CD8-positive, alpha-beta memory T cell (primary cell): ENCODE measurements at regions not wholly inside any gene's neighbourhood (a gene's known extent, or its start where the extent isn't known, plus 50 kb on each side); places are given as distances from the start of the nearest gene placed in this dataset.
A peak's percentile ranks its signal among the peaks of the same experiment; 100 is the strongest.

Source experiments
- CTCF ChIA-PET: fragments of 350-600 bp; sonication (Branson Sonifier 250); formaldehyde crosslinking; loops from one replicate; lab custom pipeline; 2021; ENCODE audit warnings: antibody characterized with exemption; lab: Charles Lee
- POLR2A ChIA-PET: fragments of 350-600 bp; sonication (Branson Sonifier 250); formaldehyde crosslinking; loops from one replicate; lab custom pipeline; 2021; ENCODE audit warnings: antibody characterized with exemption; lab: Charles Lee
- DNase-seq, 5 donors: peaks; one replicate each; pipeline versions ENCODE4 v3.0.0 to v3.0.0-alpha.2; 2020 to 2022; ENCODE audit warnings: mixed read lengths in 1 of 5
- H3K27ac ChIP-seq: one replicate; pipeline ENCODE4 v1.7.0; 2013; ENCODE audit warnings: low read depth, mild to moderate bottlenecking, low read length, moderate library complexity
- H3K27me3 ChIP-seq: 2 replicates; pipeline ENCODE4 v1.7.0; 2013; ENCODE audit warnings: low read length, mild to moderate bottlenecking; ENCODE audit not compliant: insufficient read depth, poor library complexity, severe bottlenecking
- H3K36me3 ChIP-seq: 2 replicates; pipeline ENCODE4 v1.7.0; 2013; ENCODE audit warnings: mild to moderate bottlenecking, low read length, moderate library complexity; ENCODE audit not compliant: insufficient read depth
- H3K4me1 ChIP-seq: 2 replicates; pipeline ENCODE4 v1.7.0; 2013; ENCODE audit warnings: mild to moderate bottlenecking, low read length, moderate library complexity; ENCODE audit not compliant: insufficient read depth
- H3K4me3 ChIP-seq: 2 replicates; pipeline ENCODE4 v1.7.0; 2013; ENCODE audit warnings: mild to moderate bottlenecking, low read length
- H3K9me3 ChIP-seq: 2 replicates; pipeline ENCODE4 v1.7.0; 2013; ENCODE audit warnings: mild to moderate bottlenecking, low read length
- H3K27ac Mint-ChIP-seq, 8 donors: one replicate each; pipeline ENCODE4 v1.8.0; 2020 to 2021; ENCODE audit warnings: mixed read lengths in 8 of 8, mild to moderate bottlenecking in 6 of 8, inconsistent platforms in 3 of 8, moderate library complexity in 3 of 8
- H3K27me3 Mint-ChIP-seq, 2 donors: one replicate each; pipeline ENCODE4 v1.8.0; 2020 to 2021; ENCODE audit warnings: mixed read lengths in 2 of 2, mild to moderate bottlenecking in 1 of 2, moderate library complexity in 1 of 2
- H3K36me3 Mint-ChIP-seq, 3 donors: one replicate each; pipeline ENCODE4 v1.8.0; 2020 to 2021; ENCODE audit warnings: mixed read lengths in 3 of 3, inconsistent platforms in 1 of 3, mild to moderate bottlenecking in 1 of 3
- H3K4me1 Mint-ChIP-seq, 3 donors: one replicate each; pipeline ENCODE4 v1.8.0; 2020 to 2021; ENCODE audit warnings: mixed read lengths in 3 of 3, inconsistent platforms in 1 of 3, mild to moderate bottlenecking in 1 of 3
- H3K4me3 Mint-ChIP-seq, 7 donors: one replicate each; pipeline ENCODE4 v1.8.0; 2020 to 2021; ENCODE audit warnings: mixed read lengths in 7 of 7, mild to moderate bottlenecking in 6 of 7, moderate library complexity in 4 of 7, inconsistent platforms in 2 of 7
- H3K9me3 Mint-ChIP-seq, 5 donors: one replicate each; pipeline ENCODE4 v1.8.0; 2020 to 2022; ENCODE audit warnings: mixed read lengths in 5 of 5, mild to moderate bottlenecking in 3 of 5, moderate library complexity in 2 of 5, inconsistent platforms in 1 of 5

GRCh38 chr3:59385547-59385946 lies 335.7 kb upstream of the CFAP20DC start:
- no peaks in the 10 kb centered on the region for H3K27me3 Mint-ChIP-seq
- H3K4me1 Mint-ChIP-seq: peaks cover 25 to 48% (median 31%) of the 10 kb centered on the region in 3 donors
- H3K9me3 Mint-ChIP-seq: no peaks in the 10 kb centered on the region
- H3K27ac Mint-ChIP-seq: peak overlapping the region in 1 of 8 donors; percentile 29
- H3K36me3 ChIP-seq: no peaks in the 10 kb centered on the region
- H3K4me3 Mint-ChIP-seq: no peak overlapping the region
- POLR2A ChIA-PET: no interaction called here
- H3K36me3 Mint-ChIP-seq: no peaks in the 10 kb centered on the region
- no peaks in the 10 kb centered on the region for H3K4me1 ChIP-seq
- H3K9me3 ChIP-seq: no peaks in the 10 kb centered on the region
- CTCF ChIA-PET: no interaction called here
- no peak for DNase-seq
- no peaks in the 10 kb centered on the region for H3K27me3 ChIP-seq
- H3K27ac ChIP-seq: no peak overlapping the region
- H3K4me3 ChIP-seq: no peak overlapping the region

- Mint-ChIP-seq H3K27ac (no peak overlapping the region), H3K36me3 (peaks cover 0 to 7% (median 0%) of the 10 kb centered on the region in 3 donors), H3K9me3 (no peaks in the 10 kb centered on the region), H3K4me1 (peaks cover 11 to 17% (median 14%) of the 10 kb centered on the region in 3 donors), H3K27me3 (no peaks in the 10 kb centered on the region), H3K4me3 (no peak overlapping the region)
- POLR2A ChIA-PET: no interaction called here
- CTCF ChIA-PET: no interaction called here
- H3K9me3 ChIP-seq: no peaks in the 10 kb centered on the region
- no peak overlapping the region for H3K27ac ChIP-seq
- H3K4me3 ChIP-seq: no peak overlapping the region
- no peaks in the 10 kb centered on the region for H3K4me1 ChIP-seq
- no peaks in the 10 kb centered on the region for H3K27me3 ChIP-seq
- H3K36me3 ChIP-seq: no peaks in the 10 kb centered on the region
- DNase-seq: no peak
Observed at GRCh38 chr3:59381282-59381681, 331.5 kb upstream of the CFAP20DC start.

- Histone ChIP-seq H3K4me3 (no peak overlapping the region), H3K4me1 (no peaks in the 10 kb centered on the region), H3K27ac (no peak overlapping the region), H3K9me3 (no peaks in the 10 kb centered on the region), H3K36me3 (no peaks in the 10 kb centered on the region), H3K27me3 (no peaks in the 10 kb centered on the region)
- peaks cover 0 to 8% (median 0%) of the 10 kb centered on the region in 3 donors for H3K36me3 Mint-ChIP-seq
- H3K4me1 Mint-ChIP-seq: peaks cover 8 to 11% (median 8%) of the 10 kb centered on the region in 3 donors
- H3K27me3 Mint-ChIP-seq: no peaks in the 10 kb centered on the region
- H3K4me3 Mint-ChIP-seq: no peak overlapping the region
- no peak overlapping the region for H3K27ac Mint-ChIP-seq
- no peak for DNase-seq
- ChIA-PET POLR2A (no interaction called here), CTCF (no interaction called here)
- H3K9me3 Mint-ChIP-seq: no peaks in the 10 kb centered on the region
Observed at GRCh38 chr3:59380146-59380545, 330.3 kb upstream of the CFAP20DC start.

- Histone ChIP-seq H3K27ac (no peak overlapping the region), H3K4me1 (peaks cover 5% of the 10 kb centered on the region), H3K4me3 (no peak overlapping the region), H3K36me3 (no peaks in the 10 kb centered on the region), H3K9me3 (no peaks in the 10 kb centered on the region), H3K27me3 (no peaks in the 10 kb centered on the region)
- POLR2A ChIA-PET: no interaction called here
- CTCF ChIA-PET: no interaction called here
- peaks cover 0 to 7% (median 6%) of the 10 kb centered on the region in 3 donors for H3K4me1 Mint-ChIP-seq
- no peak overlapping the region for H3K27ac Mint-ChIP-seq
- no peaks in the 10 kb centered on the region for H3K9me3 Mint-ChIP-seq
- H3K36me3 Mint-ChIP-seq: peaks cover 0 to 8% (median 0%) of the 10 kb centered on the region in 3 donors
- no peak overlapping the region for H3K4me3 Mint-ChIP-seq
- DNase-seq: no peak
- no peaks in the 10 kb centered on the region for H3K27me3 Mint-ChIP-seq
Observed at GRCh38 chr3:59374818-59375211, 325.0 kb upstream of the CFAP20DC start.

- ChIA-PET CTCF (no interaction called here), POLR2A (no interaction called here)
- Histone ChIP-seq H3K27ac (no peak overlapping the region), H3K36me3 (no peaks in the 10 kb centered on the region), H3K27me3 (no peaks in the 10 kb centered on the region), H3K9me3 (no peaks in the 10 kb centered on the region), H3K4me3 (no peak overlapping the region), H3K4me1 (peaks cover 5% of the 10 kb centered on the region)
- Mint-ChIP-seq H3K4me1 (peaks cover 0 to 7% (median 6%) of the 10 kb centered on the region in 3 donors), H3K4me3 (no peak overlapping the region), H3K27ac (peak overlapping the region in 1 of 8 donors; percentile 2), H3K36me3 (peaks cover 0 to 8% (median 0%) of the 10 kb centered on the region in 3 donors), H3K27me3 (no peaks in the 10 kb centered on the region), H3K9me3 (no peaks in the 10 kb centered on the region)
- no peak for DNase-seq
Observed at GRCh38 chr3:59374091-59374817, 324.4 kb upstream of the CFAP20DC start.

GRCh38 chr3:59372346-59372745 lies 322.5 kb upstream of the CFAP20DC start:
- CTCF ChIA-PET: no interaction called here
- Mint-ChIP-seq H3K4me3 (no peak overlapping the region), H3K27me3 (no peaks in the 10 kb centered on the region), H3K4me1 (peaks cover 4 to 8% (median 7%) of the 10 kb centered on the region in 3 donors), H3K9me3 (no peaks in the 10 kb centered on the region), H3K36me3 (peaks cover 0 to 12% (median 0%) of the 10 kb centered on the region in 3 donors), H3K27ac (no peak overlapping the region)
- Histone ChIP-seq H3K36me3 (no peaks in the 10 kb centered on the region), H3K27ac (no peak overlapping the region), H3K27me3 (no peaks in the 10 kb centered on the region), H3K4me3 (no peak overlapping the region), H3K9me3 (no peaks in the 10 kb centered on the region), H3K4me1 (peaks cover 5% of the 10 kb centered on the region)
- POLR2A ChIA-PET: no interaction called here
- no peak for DNase-seq

GRCh38 chr3:59368900-59369675 lies 319.3 kb upstream of the CFAP20DC start:
- H3K27ac Mint-ChIP-seq: no peak overlapping the region
- H3K36me3 ChIP-seq: no peaks in the 10 kb centered on the region
- CTCF ChIA-PET: no interaction called here
- H3K27me3 Mint-ChIP-seq: peaks cover 0 to 6% of the 10 kb centered on the region in 2 donors
- no peak overlapping the region for H3K4me3 ChIP-seq
- H3K9me3 ChIP-seq: no peaks in the 10 kb centered on the region
- no peak for DNase-seq
- POLR2A ChIA-PET: no interaction called here
- peaks cover 5 to 8% (median 8%) of the 10 kb centered on the region in 3 donors for H3K4me1 Mint-ChIP-seq
- no peak overlapping the region for H3K4me3 Mint-ChIP-seq
- no peaks in the 10 kb centered on the region for H3K4me1 ChIP-seq
- H3K9me3 Mint-ChIP-seq: no peaks in the 10 kb centered on the region
- H3K36me3 Mint-ChIP-seq: peaks cover 0 to 9% (median 0%) of the 10 kb centered on the region in 3 donors
- H3K27ac ChIP-seq: no peak overlapping the region
- no peaks in the 10 kb centered on the region for H3K27me3 ChIP-seq

GRCh38 chr3:59367150-59367549 lies 317.3 kb upstream of the CFAP20DC start:
- Mint-ChIP-seq H3K36me3 (peaks cover 0 to 14% (median 0%) of the 10 kb centered on the region in 3 donors), H3K27me3 (peaks cover 0 to 6% of the 10 kb centered on the region in 2 donors), H3K4me3 (no peak overlapping the region), H3K9me3 (no peaks in the 10 kb centered on the region), H3K27ac (peak overlapping the region in 2 of 8 donors; percentile 10 to 17), H3K4me1 (peaks cover 5 to 8% (median 8%) of the 10 kb centered on the region in 3 donors)
- Histone ChIP-seq H3K27ac (no peak overlapping the region), H3K27me3 (no peaks in the 10 kb centered on the region), H3K36me3 (no peaks in the 10 kb centered on the region), H3K4me3 (no peak overlapping the region), H3K4me1 (no peaks in the 10 kb centered on the region), H3K9me3 (no peaks in the 10 kb centered on the region)
- ChIA-PET CTCF (no interaction called here), POLR2A (no interaction called here)
- no peak for DNase-seq
